H1 (cell line): ENCODE measurements at regions not wholly inside any gene's neighbourhood (a gene's known extent, or its start where the extent isn't known, plus 50 kb on each side); places are given as distances from the start of the nearest gene placed in this dataset.

Source experiments
- CTCF ChIA-PET: fragments of 300-600 bp; sonication (Branson Sonifier 250); formaldehyde crosslinking; loops from one replicate; lab custom pipeline; 2021; ENCODE audit not compliant: partially characterized antibody; lab: Charles Lee
- POLR2A ChIA-PET: fragments of 300-600 bp; sonication (Branson Sonifier 250); formaldehyde crosslinking; loops from one replicate; lab custom pipeline; 2021; ENCODE audit warnings: inconsistent platforms; ENCODE audit not compliant: partially characterized antibody; lab: Charles Lee
- DNase-seq, 2 experiments: peaks; one replicate each; pipeline versions ENCODE4 v3.0.0 to v3.0.0-alpha.2; 2010 to 2022; ENCODE audit warnings: low spot score in 2 of 2, low read depth in 1 of 2, mixed read lengths in 1 of 2
- FAIRE-seq: peaks from 2 replicates; lab custom pipeline; 2011; peaks lifted over from hg19 to GRCh38; lab: Jason Lieb, UNC
- H2AFZ ChIP-seq: 2 replicates; pipeline ENCODE4 v1.8.1; 2012; ENCODE audit warnings: low read length, inconsistent platforms
- H2AK5ac ChIP-seq: 2 replicates; pipeline ENCODE4 v1.6.1; 2013; ENCODE audit warnings: low read depth, low read length
- H2BK120ac ChIP-seq: replicated peaks from 2 replicates; pipeline ENCODE3; 2013; ENCODE audit warnings: low read depth, low read length, inconsistent platforms
- H2BK12ac ChIP-seq: 2 replicates; pipeline ENCODE4 v1.6.1; 2013; ENCODE audit warnings: low read depth, low read length
- H2BK15ac ChIP-seq: 2 replicates; pipeline ENCODE4 v1.6.1; 2013; ENCODE audit warnings: low read length
- H2BK20ac ChIP-seq: 2 replicates; pipeline ENCODE4 v1.6.1; 2013; ENCODE audit warnings: low read length
- H2BK5ac ChIP-seq: 2 replicates; pipeline ENCODE4 v1.6.1; 2013; ENCODE audit warnings: low read depth, low read length
- H3K14ac ChIP-seq: 2 replicates; pipeline ENCODE4 v1.6.1; 2013; ENCODE audit warnings: inconsistent platforms; ENCODE audit not compliant: insufficient read length
- H3K18ac ChIP-seq: 2 replicates; pipeline ENCODE4 v1.6.1; 2013; ENCODE audit warnings: low read length; ENCODE audit errors: extremely low read depth
- H3K23ac ChIP-seq: 2 replicates; pipeline ENCODE4 v1.6.1; 2013; ENCODE audit warnings: inconsistent platforms; ENCODE audit not compliant: insufficient read length
- H3K23me2 ChIP-seq: 2 replicates; pipeline ENCODE4 v1.6.1; 2013; ENCODE audit warnings: low read depth, low read length
- H3K27ac ChIP-seq: 2 replicates; pipeline ENCODE4 v1.6.1; 2011; ENCODE audit warnings: low read depth, low read length, inconsistent platforms
- H3K27me3 ChIP-seq, 4 experiments: replicated peaks in 1 of 4; 1 replicate in 1 of 4; 2 replicates in 3 of 4; pipeline versions ENCODE4 v1.6.1 to v1.8.1; 2011 to 2013; ENCODE audit warnings: low read length in 3 of 4, mild to moderate bottlenecking in 3 of 4, inconsistent platforms in 2 of 4, mixed read lengths in 2 of 4, moderate library complexity in 1 of 4; ENCODE audit not compliant: control insufficient read depth in 3 of 4, insufficient read depth in 3 of 4; ENCODE audit errors: extremely low read depth in 1 of 4
- H3K36me3 ChIP-seq, 4 experiments: 2 replicates each; pipeline versions ENCODE4 v1.6.1 to v1.8.1; 2011 to 2013; ENCODE audit warnings: mild to moderate bottlenecking in 4 of 4, low read length in 3 of 4, moderate library complexity in 2 of 4, control low read depth in 1 of 4, inconsistent platforms in 1 of 4; ENCODE audit not compliant: insufficient read depth in 4 of 4, control insufficient read depth in 2 of 4
- H3K4ac ChIP-seq: replicated peaks from 2 replicates; pipeline ENCODE3; 2013; ENCODE audit warnings: low read length, low read depth, mixed read lengths, inconsistent platforms; ENCODE audit not compliant: insufficient read length
- H3K4me1 ChIP-seq, 4 experiments: replicated peaks in 1 of 4; 1 replicate in 1 of 4; 2 replicates in 3 of 4; pipeline versions ENCODE4 v1.6.1 to v1.8.1; 2011 to 2013; ENCODE audit warnings: low read length in 3 of 4, inconsistent platforms in 2 of 4, mixed read lengths in 1 of 4; ENCODE audit not compliant: insufficient read depth in 4 of 4, control insufficient read depth in 3 of 4
- H3K4me2 ChIP-seq, 2 experiments: 2 replicates each; pipeline versions ENCODE4 v1.6.1 to v1.8.1; 2011 to 2013; ENCODE audit warnings: low read depth in 2 of 2, low read length in 2 of 2, control low read depth in 1 of 2, inconsistent platforms in 1 of 2, mild to moderate bottlenecking in 1 of 2; ENCODE audit not compliant: insufficient read depth in 1 of 2
- H3K4me3 ChIP-seq, 4 experiments: fragments of 200-600, 300-600 bp in 1 of 4; sonication (generic), shearing (Covaris generic), sonication (Bioruptor Twin) in 1 of 4; 2 replicates each; pipeline versions ENCODE4 v1.5.1 to v1.8.1; 2011 to 2016; ENCODE audit warnings: low read length in 4 of 4, low read depth in 3 of 4, control low read depth in 2 of 4, inconsistent platforms in 2 of 4, mild to moderate bottlenecking in 2 of 4, mixed read lengths in 1 of 4, moderate library complexity in 1 of 4; ENCODE audit not compliant: insufficient read depth in 2 of 4; ENCODE audit errors: extremely low read depth in 1 of 4
- H3K56ac ChIP-seq: replicated peaks from 2 replicates; pipeline ENCODE3; 2013; ENCODE audit warnings: low read depth, mild to moderate bottlenecking, mixed read lengths, low read length, inconsistent platforms; ENCODE audit not compliant: insufficient read length
- H3K79me1 ChIP-seq: 2 replicates; pipeline ENCODE4 v1.6.1; 2013; ENCODE audit warnings: low read depth, low read length, control low read depth
- H3K79me2 ChIP-seq, 2 experiments: 2 replicates each; pipeline versions ENCODE4 v1.6.1 to v1.8.1; 2012 to 2013; ENCODE audit warnings: low read length in 2 of 2, mild to moderate bottlenecking in 2 of 2, inconsistent platforms in 1 of 2; ENCODE audit not compliant: insufficient read depth in 2 of 2, control insufficient read depth in 1 of 2
- H3K9ac ChIP-seq, 4 experiments: replicated peaks in 1 of 4; 1 replicate in 1 of 4; 2 replicates in 3 of 4; pipeline versions ENCODE4 v1.6.1 to v1.8.1; 2011 to 2013; ENCODE audit warnings: low read depth in 3 of 4, low read length in 3 of 4, control low read depth in 2 of 4, mild to moderate bottlenecking in 2 of 4, moderate library complexity in 2 of 4, inconsistent platforms in 1 of 4; ENCODE audit errors: extremely low read depth in 1 of 4
- H3K9me3 ChIP-seq, 2 experiments: 2 replicates each; pipeline versions ENCODE4 v1.6.1 to v1.8.1; 2012 to 2013; ENCODE audit warnings: mild to moderate bottlenecking in 2 of 2, moderate library complexity in 2 of 2, control low read depth in 1 of 2, inconsistent platforms in 1 of 2, low read depth in 1 of 2, low read length in 1 of 2, mixed read lengths in 1 of 2; ENCODE audit not compliant: insufficient read depth in 2 of 2
- H4K20me1 ChIP-seq, 2 experiments: replicated peaks in 1 of 2; 2 replicates each; pipeline versions ENCODE3 to v1.8.1; 2011 to 2013; ENCODE audit warnings: inconsistent platforms in 2 of 2, low read length in 2 of 2, mild to moderate bottlenecking in 1 of 2; ENCODE audit not compliant: insufficient read depth in 2 of 2, control insufficient read depth in 1 of 2
- H4K5ac ChIP-seq: 2 replicates; pipeline ENCODE4 v1.6.1; 2013; ENCODE audit warnings: low read length, low read depth, mixed read lengths, inconsistent platforms; ENCODE audit not compliant: insufficient read length
- H4K8ac ChIP-seq: 2 replicates; pipeline ENCODE4 v1.8.0; 2013; ENCODE audit warnings: mild to moderate bottlenecking, moderate library complexity, low read length, inconsistent platforms; ENCODE audit not compliant: insufficient read depth; ENCODE audit errors: extremely low read depth
- H4K91ac ChIP-seq: replicated peaks from 2 replicates; pipeline ENCODE3; 2013; ENCODE audit warnings: low read length, mixed read lengths, inconsistent platforms; ENCODE audit not compliant: insufficient read length
- ATF2 ChIP-seq: IDR thresholded peaks from 2 replicates; pipeline ENCODE4 v1.6.1; 2012; ENCODE audit warnings: low read length, inconsistent platforms
- BACH1 ChIP-seq: IDR thresholded peaks from 2 replicates; pipeline ENCODE4 v1.6.1; 2012; ENCODE audit warnings: low read length, improper control_type of control experiment
- GTF2F1 ChIP-seq: IDR thresholded peaks from 2 replicates; pipeline ENCODE4 v1.6.1; 2012; ENCODE audit warnings: low read depth, low read length, improper control_type of control experiment, borderline replicate concordance
- HDAC6 ChIP-seq: IDR thresholded peaks from one replicate; pipeline ENCODE4 v1.7.1; 2012; ENCODE audit warnings: low read depth, mild to moderate bottlenecking, inconsistent platforms, low read length, moderate library complexity
- KDM1A ChIP-seq: fragments of 200-600, 300-600 bp; sonication (generic); IDR thresholded peaks from 2 replicates; pipeline ENCODE4 v1.7.1; 2016; ENCODE audit warnings: mild to moderate bottlenecking, low read length, borderline replicate concordance
- RNF2 ChIP-seq: fragments of 200-900, 300-1000 bp; sonication (generic); IDR thresholded peaks from 2 replicates; pipeline ENCODE4 v1.7.1; 2016; ENCODE audit warnings: borderline replicate concordance, low read depth, mild to moderate bottlenecking, antibody characterized with exemption, low read length; ENCODE audit not compliant: poor library complexity, severe bottlenecking; ENCODE audit errors: missing control alignments
- TAF7 ChIP-seq: optimal IDR thresholded peaks from 2 replicates; pipeline ENCODE3; 2011; ENCODE audit warnings: low read depth, mild to moderate bottlenecking, inconsistent platforms, low read length, moderate library complexity, borderline replicate concordance
- WGBS, 2 experiments: shearing (Covaris generic) in 1 of 2; methylation state at CpG; one replicate each; pipeline versions ENCODE4 v1.1.6 to v1.1.7; 2013 to 2015; ENCODE audit warnings: low lambda C conversion rate in 2 of 2, mixed read lengths in 2 of 2, inconsistent platforms in 1 of 2, low coverage in 1 of 2, missing lambda C conversion rate in 1 of 2; ENCODE audit not compliant: insufficient replicate concordance in 2 of 2, insufficient coverage in 1 of 2, insufficient read length in 1 of 2; ENCODE audit errors: extremely low coverage in 1 of 2, missing lambda C conversion rate in 1 of 2; 5-methylcytosine and 5-hydroxymethylcytosine counted together

GRCh38 chr2:207227749-207228145, 62.0 kb upstream of the KLF7 start:
- no peaks in the 10 kb centered on the region for H3K79me2 ChIP-seq
- no peak overlapping the region for H2BK15ac ChIP-seq
- TF ChIP-seq ATF2 (no peak), GTF2F1 (no peak), BACH1 (no peak), TAF7 (no peak), KDM1A (no peak), RNF2 (no peak), HDAC6 (no peak)
- H4K8ac ChIP-seq: no peak overlapping the region
- no peak overlapping the region for H3K4ac ChIP-seq
- H3K9ac ChIP-seq: no peak overlapping the region
- H3K79me1 ChIP-seq: no peaks in the 10 kb centered on the region
- 93% methylated on average over 3 of the region's 3 CpGs; no CpG with 5 or more reads in 1 of the 2 experiments for WGBS, 2 experiments
- no peak overlapping the region for H2AFZ ChIP-seq
- no peak overlapping the region for H4K5ac ChIP-seq
- H4K91ac ChIP-seq: no peak overlapping the region
- no peak overlapping the region for H3K56ac ChIP-seq
- FAIRE-seq: no peak
- H3K4me3 ChIP-seq: peak overlapping the region in 1 of 4 experiments; percentile 40; a peak in 1 of 8 replicates
- no peaks in the 10 kb centered on the region for H3K36me3 ChIP-seq
- peaks cover 8 to 28% (median 26%) of the 10 kb centered on the region in 4 experiments for H3K4me1 ChIP-seq
- no peak overlapping the region for H3K23ac ChIP-seq
- H2BK12ac ChIP-seq: peak overlapping the region; percentile 89; the same call in 1 of the 2 replicates
- H3K4me2 ChIP-seq: peak overlapping the region in 1 of 2 experiments; percentile 64; a peak in 2 of 4 replicates
- H3K27ac ChIP-seq: no peak overlapping the region
- H3K27me3 ChIP-seq: no peaks in the 10 kb centered on the region
- no peaks in the 10 kb centered on the region for H3K9me3 ChIP-seq
- ChIA-PET CTCF (interaction anchor here (1.0 to 4.2 kb wide), 9 partner anchors 9 to 238 kb away, joined by 3 to 28 read pairs (median 5); no protein-coding TSS in a partner anchor), POLR2A (interaction anchor here (0.6 to 5.2 kb wide), 3 partner anchors 62 to 168 kb away, joined by 3 to 31 read pairs (median 3); partner anchors contain the start of gene KLF7)
- peak overlapping the region; percentile 80; the same call in 1 of the 2 replicates for H2BK5ac ChIP-seq
- no peak overlapping the region for H2AK5ac ChIP-seq
- no peak overlapping the region for H2BK20ac ChIP-seq
- H3K18ac ChIP-seq: peak overlapping the region; percentile 26; the same call in 1 of the 2 replicates
- DNase-seq: no peak
- H4K20me1 ChIP-seq: no peaks in the 10 kb centered on the region
- H3K14ac ChIP-seq: no peak overlapping the region
- H3K23me2 ChIP-seq: no peaks in the 10 kb centered on the region; the same call in 1 of the 2 replicates
- H2BK120ac ChIP-seq: no peak overlapping the region
